ENCODE measurements at regions not wholly inside any gene's neighbourhood (a gene's known extent, or its start where the extent isn't known, plus 50 kb on each side); places are given as distances from the start of the nearest gene placed in this dataset.

DNA sequence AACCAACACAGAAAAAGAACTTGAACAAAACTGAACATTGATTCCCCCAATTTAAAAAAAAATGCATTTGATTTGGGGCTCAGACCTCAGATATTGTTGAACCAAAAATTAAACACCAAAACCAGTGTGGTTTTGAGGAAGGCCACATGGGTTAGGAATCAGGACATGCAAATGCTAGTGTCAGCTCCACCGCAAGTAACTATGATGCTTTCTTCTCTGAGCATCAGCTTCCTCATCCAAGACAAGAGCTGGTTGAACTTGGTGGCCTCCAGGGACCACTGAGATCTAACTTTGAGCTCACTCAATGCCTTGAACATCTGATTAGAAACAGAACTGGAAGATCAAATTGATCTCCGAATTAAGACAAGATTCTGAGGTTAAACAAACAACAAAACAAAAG lies 142.9 kb upstream of the NWD2 start:
- no peak overlapping the region for H3K4me3 ChIP-seq (replicated peaks in 1 of 2; ENCODE audit: low read depth in 2 of 2, low read length in 2 of 2)
- TF ChIP-seq, protein P1, sequence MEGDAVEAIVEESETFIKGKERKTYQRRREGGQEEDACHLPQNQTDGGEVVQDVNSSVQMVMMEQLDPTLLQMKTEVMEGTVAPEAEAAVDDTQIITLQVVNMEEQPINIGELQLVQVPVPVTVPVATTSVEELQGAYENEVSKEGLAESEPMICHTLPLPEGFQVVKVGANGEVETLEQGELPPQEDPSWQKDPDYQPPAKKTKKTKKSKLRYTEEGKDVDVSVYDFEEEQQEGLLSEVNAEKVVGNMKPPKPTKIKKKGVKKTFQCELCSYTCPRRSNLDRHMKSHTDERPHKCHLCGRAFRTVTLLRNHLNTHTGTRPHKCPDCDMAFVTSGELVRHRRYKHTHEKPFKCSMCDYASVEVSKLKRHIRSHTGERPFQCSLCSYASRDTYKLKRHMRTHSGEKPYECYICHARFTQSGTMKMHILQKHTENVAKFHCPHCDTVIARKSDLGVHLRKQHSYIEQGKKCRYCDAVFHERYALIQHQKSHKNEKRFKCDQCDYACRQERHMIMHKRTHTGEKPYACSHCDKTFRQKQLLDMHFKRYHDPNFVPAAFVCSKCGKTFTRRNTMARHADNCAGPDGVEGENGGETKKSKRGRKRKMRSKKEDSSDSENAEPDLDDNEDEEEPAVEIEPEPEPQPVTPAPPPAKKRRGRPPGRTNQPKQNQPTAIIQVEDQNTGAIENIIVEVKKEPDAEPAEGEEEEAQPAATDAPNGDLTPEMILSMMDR (IDR thresholded peaks at IDR 0.05; ENCODE audit: low read depth, low read length) = no peak
- no peak for DNase-seq (ENCODE audit: low read depth in 2 of 2)

GRCh38 chr4:37109756-37110155 lies 134.8 kb upstream of the NWD2 start:
- DNase-seq (ENCODE audit: low read depth in 2 of 2) = no peak

GRCh38 chr4:37124800-37125199 lies 119.7 kb upstream of the NWD2 start:
- TF ChIP-seq, protein P1 (IDR thresholded peaks at IDR 0.05; ENCODE audit: low read depth, low read length) = no peak
- no peak for DNase-seq (ENCODE audit: low read depth in 2 of 2)
- H3K4me3 ChIP-seq (replicated peaks in 1 of 2; ENCODE audit: low read depth in 2 of 2, low read length in 2 of 2) = no peak overlapping the region

More at GRCh38 chr4:37109756-37110155, 134.8 kb upstream of the NWD2 start:
- H3K4me3 ChIP-seq (replicated peaks in 1 of 2; ENCODE audit: low read depth in 2 of 2, low read length in 2 of 2) = no peak overlapping the region
- TF ChIP-seq, protein P1 (IDR thresholded peaks at IDR 0.05; ENCODE audit: low read depth, low read length) = no peak

GRCh38 chr4:37126051-37126450 lies 118.5 kb upstream of the NWD2 start:
- DNase-seq (ENCODE audit: low read depth in 2 of 2) = no peak
- no peak overlapping the region for H3K4me3 ChIP-seq (replicated peaks in 1 of 2; ENCODE audit: low read depth in 2 of 2, low read length in 2 of 2)
- TF ChIP-seq, protein P1 (IDR thresholded peaks at IDR 0.05; ENCODE audit: low read depth, low read length) = no peak

DNA sequence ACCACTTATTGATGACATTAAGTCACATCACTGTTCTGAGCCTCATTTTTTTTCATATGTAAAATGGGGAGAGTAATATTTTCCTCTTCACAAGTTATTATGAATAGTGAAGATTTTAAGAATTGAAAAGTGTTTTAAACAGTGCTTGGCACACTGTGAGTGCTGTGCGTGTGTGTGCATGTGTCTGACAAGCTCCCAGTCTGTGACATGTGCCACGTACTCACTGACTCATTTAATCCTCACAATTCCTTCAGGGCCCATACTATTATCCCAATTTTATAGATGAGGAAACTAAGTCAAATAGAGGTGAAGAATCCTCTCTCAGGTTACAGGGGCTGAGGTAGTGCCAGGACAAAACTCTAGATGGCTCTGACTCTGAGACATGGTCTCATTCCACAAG lies 114.1 kb upstream of the NWD2 start:
- DNase-seq (ENCODE audit: low read depth in 2 of 2) = no peak
- no peak overlapping the region for H3K4me3 ChIP-seq (replicated peaks in 1 of 2; ENCODE audit: low read depth in 2 of 2, low read length in 2 of 2)
- TF ChIP-seq, protein P1 (IDR thresholded peaks at IDR 0.05; ENCODE audit: low read depth, low read length) = no peak

GRCh38 chr4:37132351-37132974 lies 112.1 kb upstream of the NWD2 start:
- TF ChIP-seq, protein P1 (IDR thresholded peaks at IDR 0.05; ENCODE audit: low read depth, low read length) = no peak
- DNase-seq (ENCODE audit: low read depth in 2 of 2) = no peak
- H3K4me3 ChIP-seq (replicated peaks in 1 of 2; ENCODE audit: low read depth in 2 of 2, low read length in 2 of 2) = no peak overlapping the region

DNA sequence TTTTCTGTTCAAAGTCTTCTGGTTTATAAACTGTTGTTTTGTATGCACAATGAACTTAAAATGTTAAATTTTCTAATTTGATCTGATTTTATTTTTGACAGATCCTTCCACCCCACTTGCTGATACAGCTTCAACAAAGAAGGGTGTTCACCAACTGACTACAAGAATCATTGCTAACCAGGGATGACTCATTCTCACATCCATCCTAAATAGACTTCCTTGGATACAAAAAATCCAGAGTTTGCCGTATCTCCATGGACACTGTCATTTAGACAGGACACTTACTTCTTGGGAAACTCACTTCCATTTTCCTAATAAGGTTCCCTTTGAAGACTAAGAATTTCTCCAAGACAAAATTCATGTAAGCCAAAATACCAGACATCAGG lies 111.6 kb upstream of the NWD2 start:
- no peak for DNase-seq (ENCODE audit: low read depth in 2 of 2)
- TF ChIP-seq, protein P1 (IDR thresholded peaks at IDR 0.05; ENCODE audit: low read depth, low read length) = no peak

More for the DNA sequence above, 111.6 kb upstream of the NWD2 start:
- no peak overlapping the region for H3K4me3 ChIP-seq (replicated peaks in 1 of 2; ENCODE audit: low read depth in 2 of 2, low read length in 2 of 2)
